Ascending aorta (tissue), 2 donors: ENCODE measurements at regions not wholly inside any gene's neighbourhood (a gene's known extent, or its start where the extent isn't known, plus 50 kb on each side); places are given as distances from the start of the nearest gene placed in this dataset.

Experiments used
- DNase-seq, 2 donors: peaks; one replicate each; pipeline ENCODE4 v3.0.0-alpha.2; 2019; ENCODE audit warnings: low spot score in 2 of 2
- H3K27ac ChIP-seq, 2 donors: fragments of 200-600 bp; sonication (generic); one replicate each; pipeline ENCODE4 v1.5.1; 2016 to 2017; ENCODE audit warnings: mild to moderate bottlenecking in 1 of 2
- H3K27me3 ChIP-seq: fragments of 200-600 bp; sonication (generic); one replicate; pipeline ENCODE4 v1.5.1; 2017
- H3K36me3 ChIP-seq, 2 donors: fragments of 200-600 bp; sonication (generic); one replicate each; pipeline ENCODE4 v1.5.1; 2016
- H3K4me1 ChIP-seq, 2 donors: fragments of 200-600 bp; sonication (generic); one replicate each; pipeline ENCODE4 v1.5.1; 2016 to 2017; ENCODE audit warnings: mild to moderate bottlenecking in 1 of 2
- H3K4me3 ChIP-seq, 2 donors: fragments of 200-600 bp; sonication (generic); one replicate each; pipeline ENCODE4 v1.5.1; 2016 to 2017; ENCODE audit warnings: mild to moderate bottlenecking in 1 of 2
- H3K9me3 ChIP-seq, 2 donors: fragments of 200-600 bp; sonication (generic); one replicate each; pipeline ENCODE4 v1.5.1; 2016
- intact Hi-C: fragments of 100-400 bp; cut with DNase I; formaldehyde crosslinking; loops from one replicate; pipeline ENCODE4 v1.15.1; 2023
- TF ChIP-seq, protein P1 (sequence below), 3 experiments: fragments of 200-600 bp in 2 of 3; fragments of 450-650 bp in 1 of 3; sonication (generic) in 2 of 3; IDR thresholded peaks; one replicate each; pipeline ENCODE4 v1.5.1; 2016 to 2019; ENCODE audit warnings: antibody characterized with exemption in 3 of 3, mild to moderate bottlenecking in 1 of 3, moderate library complexity in 1 of 3

DNA sequence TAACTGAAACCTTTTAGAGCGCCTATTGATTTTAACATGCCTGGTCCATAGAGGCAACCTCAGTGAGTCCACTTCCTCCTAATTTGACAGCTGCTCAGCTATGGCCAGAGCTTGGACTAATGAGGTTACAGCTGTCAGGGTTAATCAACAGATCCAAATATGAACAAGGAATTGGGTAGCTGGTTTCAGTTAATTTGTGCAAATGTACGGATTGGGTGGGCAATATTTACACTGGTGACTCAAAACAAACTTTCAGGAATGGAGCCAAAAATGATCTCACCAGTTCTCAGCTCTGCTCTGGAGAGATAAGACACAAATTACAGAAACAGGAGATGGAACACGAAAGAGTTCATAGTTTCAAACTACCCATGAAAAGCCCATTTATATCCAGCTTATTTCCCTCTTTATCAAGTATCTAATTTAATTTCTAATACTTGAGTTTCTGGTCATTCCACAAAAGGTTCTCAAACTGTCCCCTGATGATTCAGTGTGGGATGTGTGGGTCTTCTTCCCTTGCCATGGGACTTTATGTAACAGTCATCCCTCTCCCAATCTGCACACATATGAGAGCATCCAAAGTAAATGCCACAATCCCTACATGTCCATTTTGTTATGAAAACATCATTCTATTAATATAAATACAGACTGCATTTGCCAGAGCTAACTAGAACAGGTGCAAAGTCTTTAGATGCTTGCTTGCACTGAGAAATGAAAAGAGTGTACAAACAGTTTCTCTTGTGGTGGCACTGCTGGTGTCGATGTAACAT, 149.9 kb downstream of the RPS12 start:
- Histone ChIP-seq H3K36me3 (no peaks in the 10 kb centered on the region), H3K27ac (no peak overlapping the region), H3K9me3 (no peaks in the 10 kb centered on the region), H3K4me1 (no peaks in the 10 kb centered on the region), H3K27me3 (no peaks in the 10 kb centered on the region), H3K4me3 (no peak overlapping the region)
- TF ChIP-seq, protein P1, sequence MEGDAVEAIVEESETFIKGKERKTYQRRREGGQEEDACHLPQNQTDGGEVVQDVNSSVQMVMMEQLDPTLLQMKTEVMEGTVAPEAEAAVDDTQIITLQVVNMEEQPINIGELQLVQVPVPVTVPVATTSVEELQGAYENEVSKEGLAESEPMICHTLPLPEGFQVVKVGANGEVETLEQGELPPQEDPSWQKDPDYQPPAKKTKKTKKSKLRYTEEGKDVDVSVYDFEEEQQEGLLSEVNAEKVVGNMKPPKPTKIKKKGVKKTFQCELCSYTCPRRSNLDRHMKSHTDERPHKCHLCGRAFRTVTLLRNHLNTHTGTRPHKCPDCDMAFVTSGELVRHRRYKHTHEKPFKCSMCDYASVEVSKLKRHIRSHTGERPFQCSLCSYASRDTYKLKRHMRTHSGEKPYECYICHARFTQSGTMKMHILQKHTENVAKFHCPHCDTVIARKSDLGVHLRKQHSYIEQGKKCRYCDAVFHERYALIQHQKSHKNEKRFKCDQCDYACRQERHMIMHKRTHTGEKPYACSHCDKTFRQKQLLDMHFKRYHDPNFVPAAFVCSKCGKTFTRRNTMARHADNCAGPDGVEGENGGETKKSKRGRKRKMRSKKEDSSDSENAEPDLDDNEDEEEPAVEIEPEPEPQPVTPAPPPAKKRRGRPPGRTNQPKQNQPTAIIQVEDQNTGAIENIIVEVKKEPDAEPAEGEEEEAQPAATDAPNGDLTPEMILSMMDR (IDR thresholded peaks at IDR 0.05) = no peak
- intact Hi-C loops = loop anchor here (5.0 kb wide), 1 partner anchor 588 kb away; no protein-coding TSS in a partner anchor
- no peak for DNase-seq

DNA sequence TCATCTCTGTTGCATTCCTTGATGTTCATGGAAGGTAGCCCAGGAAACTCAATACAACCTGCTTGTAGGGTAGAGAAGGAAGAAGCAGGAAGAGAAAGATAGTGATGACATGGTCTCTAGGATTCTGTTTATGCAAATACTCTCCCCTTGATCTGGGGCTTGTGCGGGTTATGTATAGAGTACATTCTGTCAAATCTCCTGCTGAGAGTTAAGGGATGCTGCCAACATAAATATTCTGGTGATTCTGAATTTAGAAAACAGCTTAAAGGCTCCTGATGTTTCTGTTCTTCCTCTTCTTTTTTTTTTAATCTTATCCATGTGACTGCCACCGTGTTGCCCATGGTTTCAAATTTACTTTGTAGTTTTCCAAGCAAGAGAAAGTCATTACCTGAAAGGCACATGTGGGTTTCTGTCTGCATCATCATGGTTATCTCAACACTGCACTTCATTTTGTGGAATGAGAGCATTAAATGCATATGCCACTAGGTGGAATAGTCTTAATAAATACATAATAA, 150.6 kb downstream of the RPS12 start:
- no peaks in the 10 kb centered on the region for H3K27me3 ChIP-seq
- intact Hi-C loops = loop anchor here (5.0 kb wide), 1 partner anchor 587 kb away; no protein-coding TSS in a partner anchor

DNA sequence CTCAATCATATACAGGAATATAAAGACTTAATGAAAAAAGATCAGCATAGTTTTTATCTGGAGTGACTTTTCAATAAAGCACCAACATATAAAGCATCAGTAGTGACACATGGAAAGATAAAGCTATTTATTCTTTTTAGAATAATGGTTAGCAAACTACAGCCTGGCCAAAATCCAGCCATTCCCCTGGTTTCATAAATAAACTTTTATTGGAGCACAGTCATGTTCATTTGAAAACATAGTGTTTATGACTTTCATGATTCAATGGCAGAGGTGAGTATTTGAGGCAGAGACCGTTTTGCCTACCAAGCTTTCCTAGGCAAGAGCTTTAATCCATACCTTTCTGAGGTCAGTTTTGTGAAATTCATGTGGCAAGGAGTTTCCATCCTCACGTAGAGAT, 153.5 kb downstream of the RPS12 start:
- intact Hi-C loops = no loop called here
- no peaks in the 10 kb centered on the region for H3K4me1 ChIP-seq
- H3K27ac ChIP-seq = no peak overlapping the region
- H3K27me3 ChIP-seq = no peaks in the 10 kb centered on the region
- H3K9me3 ChIP-seq = no peaks in the 10 kb centered on the region
- DNase-seq = no peak
- no peak overlapping the region for H3K4me3 ChIP-seq
- TF ChIP-seq, protein P1 (IDR thresholded peaks at IDR 0.05) = no peak
- no peaks in the 10 kb centered on the region for H3K36me3 ChIP-seq

More for the DNA sequence above, 150.6 kb downstream of the RPS12 start:
- TF ChIP-seq, protein P1 (IDR thresholded peaks at IDR 0.05) = no peak
- no peaks in the 10 kb centered on the region for H3K36me3 ChIP-seq
- no peak overlapping the region for H3K4me3 ChIP-seq
- H3K27ac ChIP-seq = no peak overlapping the region
- H3K4me1 ChIP-seq = no peaks in the 10 kb centered on the region
- no peaks in the 10 kb centered on the region for H3K9me3 ChIP-seq
- no peak for DNase-seq

DNA sequence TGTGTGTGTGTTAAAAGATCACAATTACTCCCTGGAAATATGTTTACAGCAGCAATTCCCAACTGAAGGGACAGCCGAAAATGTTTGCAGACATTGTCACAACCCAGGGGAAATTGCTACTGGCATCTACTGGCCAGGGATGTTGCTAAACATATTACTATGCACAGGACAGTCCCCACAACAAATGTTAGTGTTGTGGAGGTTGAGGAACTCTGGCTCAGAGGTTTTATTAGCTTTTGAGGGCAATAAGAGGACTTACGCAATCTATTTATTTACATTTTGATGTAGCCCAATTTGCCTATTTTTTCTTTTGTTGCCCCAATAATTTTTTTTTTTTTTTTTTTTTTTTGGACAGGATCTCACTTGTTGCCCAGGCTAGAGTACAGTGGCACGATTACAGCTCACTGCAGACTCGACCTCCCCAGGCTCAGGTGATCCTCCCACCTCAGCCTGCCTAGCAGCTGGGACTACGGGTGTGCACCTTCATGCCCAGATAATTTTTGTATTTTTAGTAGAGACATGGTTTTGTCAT, 154.1 kb downstream of the RPS12 start:
- no peaks in the 10 kb centered on the region for H3K27me3 ChIP-seq
- no peaks in the 10 kb centered on the region for H3K36me3 ChIP-seq
- no peak overlapping the region for H3K27ac ChIP-seq
- no peak for DNase-seq
- H3K9me3 ChIP-seq = no peaks in the 10 kb centered on the region
- H3K4me3 ChIP-seq = no peak overlapping the region
- TF ChIP-seq, protein P1 (IDR thresholded peaks at IDR 0.05) = no peak
- H3K4me1 ChIP-seq = no peaks in the 10 kb centered on the region
- intact Hi-C loops = no loop called here

DNA sequence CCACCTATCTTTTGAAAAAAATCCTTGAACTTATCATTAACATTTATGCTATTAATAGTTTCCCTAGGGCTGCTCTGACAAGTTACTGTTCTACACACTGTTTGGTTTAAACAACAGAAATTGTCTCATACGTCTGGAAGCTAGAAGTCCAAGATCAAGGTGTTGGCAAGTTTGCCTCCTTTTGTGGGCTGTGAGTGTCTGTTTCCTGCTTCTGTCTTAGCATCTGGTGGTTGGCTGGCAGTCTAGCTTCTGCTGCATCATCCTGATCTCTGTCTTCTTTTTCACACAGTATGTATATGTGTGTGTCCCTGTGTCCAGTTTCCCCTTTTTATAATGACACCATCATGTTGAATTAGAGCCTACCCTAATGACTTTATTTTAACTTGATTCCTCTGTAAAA, 154.8 kb downstream of the RPS12 start:
- TF ChIP-seq, protein P1 (IDR thresholded peaks at IDR 0.05) = no peak
- Histone ChIP-seq H3K27ac (no peak overlapping the region), H3K27me3 (no peaks in the 10 kb centered on the region), H3K4me3 (no peak overlapping the region), H3K4me1 (no peaks in the 10 kb centered on the region), H3K9me3 (no peaks in the 10 kb centered on the region), H3K36me3 (no peaks in the 10 kb centered on the region)
- intact Hi-C loops = no loop called here
- no peak for DNase-seq
